ENCODE measurements at regions not wholly inside any gene's neighbourhood (a gene's known extent, or its start where the extent isn't known, plus 50 kb on each side); places are given as distances from the start of the nearest gene placed in this dataset.

DNA sequence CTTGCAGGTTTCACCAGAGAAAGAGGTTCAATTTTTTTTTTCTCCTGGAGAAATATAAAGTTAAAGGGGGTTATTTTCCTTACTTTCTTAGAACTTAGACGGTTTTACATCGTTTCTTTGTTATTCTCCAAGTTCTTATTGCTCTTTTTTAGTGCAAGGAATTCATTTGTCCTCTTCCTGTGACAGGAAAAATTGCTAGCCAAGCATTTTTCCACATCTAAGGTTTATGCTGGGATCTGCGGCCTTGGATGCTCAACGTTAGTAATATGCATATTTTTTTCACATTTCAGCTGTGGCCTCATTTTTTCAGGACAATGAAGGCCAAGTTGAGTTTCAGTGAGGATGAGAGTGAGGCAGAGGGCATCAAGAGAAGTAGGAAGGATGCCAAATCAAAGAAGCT is 948.9 kb downstream of the PCDH19 start:
- H3K4me1 Mint-ChIP-seq, result no peaks in the 10 kb centered on the region
- H3K4me3 Mint-ChIP-seq, result no peak overlapping the region
- DNase-seq, result no peak
- no CpG with 5 or more reads among the region's 4 CpGs for WGBS (ENCODE audit: insufficient coverage)
- H3K9me3 Mint-ChIP-seq, result no peaks in the 10 kb centered on the region
- Histone ChIP-seq H3K4me3 (replicated peaks in 1 of 3; ENCODE audit: low read depth in 2 of 3, low read length in 3 of 3) (no peak overlapping the region), H4K20me1 (ENCODE audit: insufficient read depth, low read length) (no peaks in the 10 kb centered on the region), H3K4me1 (ENCODE audit: control insufficient read depth in 1 of 2, insufficient read depth in 2 of 2, low read length in 2 of 2) (no peaks in the 10 kb centered on the region), H3K27me3 (ENCODE audit: control insufficient read depth in 2 of 2, insufficient read depth in 2 of 2, low read length in 2 of 2) (no peaks in the 10 kb centered on the region), H2AFZ (ENCODE audit: insufficient read depth, low read depth, low read length, poor library complexity, severe bottlenecking) (no peak overlapping the region), H3K36me3 (replicated peaks in 1 of 2; ENCODE audit: control insufficient read depth in 1 of 2, insufficient read depth in 2 of 2, low read length in 2 of 2) (no peaks in the 10 kb centered on the region), H3K27ac (ENCODE audit: low read depth in 1 of 2, low read length in 2 of 2) (no peak overlapping the region), H3K79me2 (ENCODE audit: insufficient read depth, low read length) (no peaks in the 10 kb centered on the region), H3K9ac (ENCODE audit: insufficient read depth, low read length, poor library complexity, severe bottlenecking) (no peak overlapping the region), H3K9me3 (replicated peaks in 1 of 2; ENCODE audit: control insufficient read depth in 1 of 2, insufficient read depth in 1 of 2, low read length in 2 of 2) (no peaks in the 10 kb centered on the region), H3K4me2 (replicated peaks; ENCODE audit: extremely low read depth, low read length, poor library complexity, severe bottlenecking) (no peak overlapping the region)
- H3K27ac Mint-ChIP-seq, result no peak overlapping the region
- TF ChIP-seq, protein P1, sequence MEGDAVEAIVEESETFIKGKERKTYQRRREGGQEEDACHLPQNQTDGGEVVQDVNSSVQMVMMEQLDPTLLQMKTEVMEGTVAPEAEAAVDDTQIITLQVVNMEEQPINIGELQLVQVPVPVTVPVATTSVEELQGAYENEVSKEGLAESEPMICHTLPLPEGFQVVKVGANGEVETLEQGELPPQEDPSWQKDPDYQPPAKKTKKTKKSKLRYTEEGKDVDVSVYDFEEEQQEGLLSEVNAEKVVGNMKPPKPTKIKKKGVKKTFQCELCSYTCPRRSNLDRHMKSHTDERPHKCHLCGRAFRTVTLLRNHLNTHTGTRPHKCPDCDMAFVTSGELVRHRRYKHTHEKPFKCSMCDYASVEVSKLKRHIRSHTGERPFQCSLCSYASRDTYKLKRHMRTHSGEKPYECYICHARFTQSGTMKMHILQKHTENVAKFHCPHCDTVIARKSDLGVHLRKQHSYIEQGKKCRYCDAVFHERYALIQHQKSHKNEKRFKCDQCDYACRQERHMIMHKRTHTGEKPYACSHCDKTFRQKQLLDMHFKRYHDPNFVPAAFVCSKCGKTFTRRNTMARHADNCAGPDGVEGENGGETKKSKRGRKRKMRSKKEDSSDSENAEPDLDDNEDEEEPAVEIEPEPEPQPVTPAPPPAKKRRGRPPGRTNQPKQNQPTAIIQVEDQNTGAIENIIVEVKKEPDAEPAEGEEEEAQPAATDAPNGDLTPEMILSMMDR (IDR thresholded peaks at IDR 0.05), result no peak
- intact Hi-C loops (cut with micrococcal nuclease), result no loop called here
- no peaks in the 10 kb centered on the region for H3K36me3 Mint-ChIP-seq
- no peaks in the 10 kb centered on the region for H3K27me3 Mint-ChIP-seq (ENCODE audit: low read depth in 3 of 3)

DNA sequence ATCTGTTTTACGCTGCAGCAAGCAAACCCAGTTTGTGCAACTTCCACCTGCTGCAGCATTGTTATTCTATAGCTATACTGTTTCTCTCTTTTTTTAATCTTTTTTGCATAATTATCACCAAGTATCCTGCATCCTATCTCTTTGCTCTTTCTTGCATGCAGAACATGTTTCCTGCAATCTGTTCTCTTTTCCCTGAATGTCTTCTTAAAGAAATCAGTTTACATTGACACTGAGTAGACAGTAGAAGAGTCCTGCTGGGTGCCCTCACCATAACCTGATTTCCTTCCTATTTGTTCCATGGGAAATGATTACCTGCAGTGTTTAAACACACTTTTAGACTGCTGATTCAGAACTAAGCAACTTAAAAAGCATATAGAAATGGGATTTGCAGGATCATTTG is 964.7 kb downstream of the PCDH19 start:
- Histone ChIP-seq H3K4me1 (ENCODE audit: control insufficient read depth in 1 of 2, insufficient read depth in 2 of 2, low read length in 2 of 2) (no peaks in the 10 kb centered on the region), H3K9ac (ENCODE audit: insufficient read depth, low read length, poor library complexity, severe bottlenecking) (no peak overlapping the region), H3K27me3 (ENCODE audit: control insufficient read depth in 2 of 2, insufficient read depth in 2 of 2, low read length in 2 of 2) (no peaks in the 10 kb centered on the region), H3K4me2 (replicated peaks; ENCODE audit: extremely low read depth, low read length, poor library complexity, severe bottlenecking) (no peak overlapping the region), H3K4me3 (replicated peaks in 1 of 3; ENCODE audit: low read depth in 2 of 3, low read length in 3 of 3) (no peak overlapping the region), H2AFZ (ENCODE audit: insufficient read depth, low read depth, low read length, poor library complexity, severe bottlenecking) (no peak overlapping the region), H3K27ac (ENCODE audit: low read depth in 1 of 2, low read length in 2 of 2) (no peak overlapping the region), H3K36me3 (replicated peaks in 1 of 2; ENCODE audit: control insufficient read depth in 1 of 2, insufficient read depth in 2 of 2, low read length in 2 of 2) (no peaks in the 10 kb centered on the region), H4K20me1 (ENCODE audit: insufficient read depth, low read length) (no peaks in the 10 kb centered on the region), H3K79me2 (ENCODE audit: insufficient read depth, low read length) (no peaks in the 10 kb centered on the region), H3K9me3 (replicated peaks in 1 of 2; ENCODE audit: control insufficient read depth in 1 of 2, insufficient read depth in 1 of 2, low read length in 2 of 2) (no peaks in the 10 kb centered on the region)
- Mint-ChIP-seq H3K27me3 (ENCODE audit: low read depth in 3 of 3) (no peaks in the 10 kb centered on the region), H3K9me3 (no peaks in the 10 kb centered on the region), H3K4me1 (no peaks in the 10 kb centered on the region), H3K36me3 (no peaks in the 10 kb centered on the region), H3K27ac (no peak overlapping the region), H3K4me3 (no peak overlapping the region)
- TF ChIP-seq, protein P1 (IDR thresholded peaks at IDR 0.05), result no peak
- DNase-seq, result no peak
- no CpG with 5 or more reads among the region's 1 CpG for WGBS (ENCODE audit: insufficient coverage)
- intact Hi-C loops (cut with micrococcal nuclease), result no loop called here
